H1 (cell line): ENCODE measurements at regions not wholly inside any gene's neighbourhood (a gene's known extent, or its start where the extent isn't known, plus 50 kb on each side); places are given as distances from the start of the nearest gene placed in this dataset.

Experiments used
- CTCF ChIA-PET: fragments of 300-600 bp; sonication (Branson Sonifier 250); formaldehyde crosslinking; loops from one replicate; lab custom pipeline; 2021; ENCODE audit not compliant: partially characterized antibody; lab: Charles Lee
- POLR2A ChIA-PET: fragments of 300-600 bp; sonication (Branson Sonifier 250); formaldehyde crosslinking; loops from one replicate; lab custom pipeline; 2021; ENCODE audit warnings: inconsistent platforms; ENCODE audit not compliant: partially characterized antibody; lab: Charles Lee
- DNase-seq, 2 experiments: peaks; one replicate each; pipeline versions ENCODE4 v3.0.0 to v3.0.0-alpha.2; 2010 to 2022; ENCODE audit warnings: low spot score in 2 of 2, low read depth in 1 of 2, mixed read lengths in 1 of 2
- FAIRE-seq: peaks from 2 replicates; lab custom pipeline; 2011; peaks lifted over from hg19 to GRCh38; lab: Jason Lieb, UNC
- H2AFZ ChIP-seq: 2 replicates; pipeline ENCODE4 v1.8.1; 2012; ENCODE audit warnings: low read length, inconsistent platforms
- H2AK5ac ChIP-seq: 2 replicates; pipeline ENCODE4 v1.6.1; 2013; ENCODE audit warnings: low read depth, low read length
- H2BK120ac ChIP-seq: replicated peaks from 2 replicates; pipeline ENCODE3; 2013; ENCODE audit warnings: low read depth, low read length, inconsistent platforms
- H2BK12ac ChIP-seq: 2 replicates; pipeline ENCODE4 v1.6.1; 2013; ENCODE audit warnings: low read depth, low read length
- H2BK15ac ChIP-seq: 2 replicates; pipeline ENCODE4 v1.6.1; 2013; ENCODE audit warnings: low read length
- H2BK20ac ChIP-seq: 2 replicates; pipeline ENCODE4 v1.6.1; 2013; ENCODE audit warnings: low read length
- H2BK5ac ChIP-seq: 2 replicates; pipeline ENCODE4 v1.6.1; 2013; ENCODE audit warnings: low read depth, low read length
- H3K14ac ChIP-seq: 2 replicates; pipeline ENCODE4 v1.6.1; 2013; ENCODE audit warnings: inconsistent platforms; ENCODE audit not compliant: insufficient read length
- H3K18ac ChIP-seq: 2 replicates; pipeline ENCODE4 v1.6.1; 2013; ENCODE audit warnings: low read length; ENCODE audit errors: extremely low read depth
- H3K23ac ChIP-seq: 2 replicates; pipeline ENCODE4 v1.6.1; 2013; ENCODE audit warnings: inconsistent platforms; ENCODE audit not compliant: insufficient read length
- H3K23me2 ChIP-seq: 2 replicates; pipeline ENCODE4 v1.6.1; 2013; ENCODE audit warnings: low read depth, low read length
- H3K27ac ChIP-seq: 2 replicates; pipeline ENCODE4 v1.6.1; 2011; ENCODE audit warnings: low read depth, low read length, inconsistent platforms
- H3K27me3 ChIP-seq, 4 experiments: replicated peaks in 1 of 4; 1 replicate in 1 of 4; 2 replicates in 3 of 4; pipeline versions ENCODE4 v1.6.1 to v1.8.1; 2011 to 2013; ENCODE audit warnings: low read length in 3 of 4, mild to moderate bottlenecking in 3 of 4, inconsistent platforms in 2 of 4, mixed read lengths in 2 of 4, moderate library complexity in 1 of 4; ENCODE audit not compliant: control insufficient read depth in 3 of 4, insufficient read depth in 3 of 4; ENCODE audit errors: extremely low read depth in 1 of 4
- H3K36me3 ChIP-seq, 4 experiments: 2 replicates each; pipeline versions ENCODE4 v1.6.1 to v1.8.1; 2011 to 2013; ENCODE audit warnings: mild to moderate bottlenecking in 4 of 4, low read length in 3 of 4, moderate library complexity in 2 of 4, control low read depth in 1 of 4, inconsistent platforms in 1 of 4; ENCODE audit not compliant: insufficient read depth in 4 of 4, control insufficient read depth in 2 of 4
- H3K4ac ChIP-seq: replicated peaks from 2 replicates; pipeline ENCODE3; 2013; ENCODE audit warnings: low read length, low read depth, mixed read lengths, inconsistent platforms; ENCODE audit not compliant: insufficient read length
- H3K4me1 ChIP-seq, 4 experiments: replicated peaks in 1 of 4; 1 replicate in 1 of 4; 2 replicates in 3 of 4; pipeline versions ENCODE4 v1.6.1 to v1.8.1; 2011 to 2013; ENCODE audit warnings: low read length in 3 of 4, inconsistent platforms in 2 of 4, mixed read lengths in 1 of 4; ENCODE audit not compliant: insufficient read depth in 4 of 4, control insufficient read depth in 3 of 4
- H3K4me2 ChIP-seq, 2 experiments: 2 replicates each; pipeline versions ENCODE4 v1.6.1 to v1.8.1; 2011 to 2013; ENCODE audit warnings: low read depth in 2 of 2, low read length in 2 of 2, control low read depth in 1 of 2, inconsistent platforms in 1 of 2, mild to moderate bottlenecking in 1 of 2; ENCODE audit not compliant: insufficient read depth in 1 of 2
- H3K4me3 ChIP-seq, 4 experiments: fragments of 200-600, 300-600 bp in 1 of 4; sonication (generic), shearing (Covaris generic), sonication (Bioruptor Twin) in 1 of 4; 2 replicates each; pipeline versions ENCODE4 v1.5.1 to v1.8.1; 2011 to 2016; ENCODE audit warnings: low read length in 4 of 4, low read depth in 3 of 4, control low read depth in 2 of 4, inconsistent platforms in 2 of 4, mild to moderate bottlenecking in 2 of 4, mixed read lengths in 1 of 4, moderate library complexity in 1 of 4; ENCODE audit not compliant: insufficient read depth in 2 of 4; ENCODE audit errors: extremely low read depth in 1 of 4
- H3K56ac ChIP-seq: replicated peaks from 2 replicates; pipeline ENCODE3; 2013; ENCODE audit warnings: low read depth, mild to moderate bottlenecking, mixed read lengths, low read length, inconsistent platforms; ENCODE audit not compliant: insufficient read length
- H3K79me1 ChIP-seq: 2 replicates; pipeline ENCODE4 v1.6.1; 2013; ENCODE audit warnings: low read depth, low read length, control low read depth
- H3K79me2 ChIP-seq, 2 experiments: 2 replicates each; pipeline versions ENCODE4 v1.6.1 to v1.8.1; 2012 to 2013; ENCODE audit warnings: low read length in 2 of 2, mild to moderate bottlenecking in 2 of 2, inconsistent platforms in 1 of 2; ENCODE audit not compliant: insufficient read depth in 2 of 2, control insufficient read depth in 1 of 2
- H3K9ac ChIP-seq, 4 experiments: replicated peaks in 1 of 4; 1 replicate in 1 of 4; 2 replicates in 3 of 4; pipeline versions ENCODE4 v1.6.1 to v1.8.1; 2011 to 2013; ENCODE audit warnings: low read depth in 3 of 4, low read length in 3 of 4, control low read depth in 2 of 4, mild to moderate bottlenecking in 2 of 4, moderate library complexity in 2 of 4, inconsistent platforms in 1 of 4; ENCODE audit errors: extremely low read depth in 1 of 4
- H3K9me3 ChIP-seq, 2 experiments: 2 replicates each; pipeline versions ENCODE4 v1.6.1 to v1.8.1; 2012 to 2013; ENCODE audit warnings: mild to moderate bottlenecking in 2 of 2, moderate library complexity in 2 of 2, control low read depth in 1 of 2, inconsistent platforms in 1 of 2, low read depth in 1 of 2, low read length in 1 of 2, mixed read lengths in 1 of 2; ENCODE audit not compliant: insufficient read depth in 2 of 2
- H4K20me1 ChIP-seq, 2 experiments: replicated peaks in 1 of 2; 2 replicates each; pipeline versions ENCODE3 to v1.8.1; 2011 to 2013; ENCODE audit warnings: inconsistent platforms in 2 of 2, low read length in 2 of 2, mild to moderate bottlenecking in 1 of 2; ENCODE audit not compliant: insufficient read depth in 2 of 2, control insufficient read depth in 1 of 2
- H4K5ac ChIP-seq: 2 replicates; pipeline ENCODE4 v1.6.1; 2013; ENCODE audit warnings: low read length, low read depth, mixed read lengths, inconsistent platforms; ENCODE audit not compliant: insufficient read length
- H4K8ac ChIP-seq: 2 replicates; pipeline ENCODE4 v1.8.0; 2013; ENCODE audit warnings: mild to moderate bottlenecking, moderate library complexity, low read length, inconsistent platforms; ENCODE audit not compliant: insufficient read depth; ENCODE audit errors: extremely low read depth
- H4K91ac ChIP-seq: replicated peaks from 2 replicates; pipeline ENCODE3; 2013; ENCODE audit warnings: low read length, mixed read lengths, inconsistent platforms; ENCODE audit not compliant: insufficient read length
- POLR2AphosphoS5 ChIP-seq: IDR thresholded peaks from 2 replicates; pipeline ENCODE4 v1.6.1; 2011; ENCODE audit warnings: low read depth, low read length
- SUZ12 ChIP-seq: fragments of 200-600 bp; sonication (generic); IDR thresholded peaks from 2 replicates; pipeline ENCODE4 v1.6.1; 2012; ENCODE audit warnings: mild to moderate bottlenecking, inconsistent platforms, low read length, moderate library complexity, mixed read lengths
- WGBS, 2 experiments: shearing (Covaris generic) in 1 of 2; methylation state at CpG; one replicate each; pipeline versions ENCODE4 v1.1.6 to v1.1.7; 2013 to 2015; ENCODE audit warnings: low lambda C conversion rate in 2 of 2, mixed read lengths in 2 of 2, inconsistent platforms in 1 of 2, low coverage in 1 of 2, missing lambda C conversion rate in 1 of 2; ENCODE audit not compliant: insufficient replicate concordance in 2 of 2, insufficient coverage in 1 of 2, insufficient read length in 1 of 2; ENCODE audit errors: extremely low coverage in 1 of 2, missing lambda C conversion rate in 1 of 2; 5-methylcytosine and 5-hydroxymethylcytosine counted together

- H3K27me3 ChIP-seq = no peaks in the 10 kb centered on the region
- no peak overlapping the region for H2AFZ ChIP-seq
- no peak overlapping the region for H2BK20ac ChIP-seq
- H2BK5ac ChIP-seq = no peak overlapping the region
- no peak overlapping the region for H2BK15ac ChIP-seq
- H4K20me1 ChIP-seq = no peaks in the 10 kb centered on the region
- WGBS, 2 experiments = 83% methylated on average over 7 of the region's 7 CpGs; no CpG with 5 or more reads in 1 of the 2 experiments
- DNase-seq (no peak), FAIRE-seq (no peak)
- H3K4ac ChIP-seq = no peak overlapping the region
- no peaks in the 10 kb centered on the region for H3K23me2 ChIP-seq
- no peak overlapping the region for H3K9ac ChIP-seq
- H4K5ac ChIP-seq = no peak overlapping the region
- H3K4me3 ChIP-seq = no peak overlapping the region
- H3K56ac ChIP-seq = no peak overlapping the region
- no peaks in the 10 kb centered on the region for H3K79me2 ChIP-seq
- no peaks in the 10 kb centered on the region for H3K9me3 ChIP-seq
- no peak overlapping the region for H4K91ac ChIP-seq
- no peak overlapping the region for H3K4me2 ChIP-seq
- TF ChIP-seq POLR2AphosphoS5 = no peak
- no peak for TF ChIP-seq SUZ12
- H2AK5ac ChIP-seq = no peak overlapping the region
- H2BK120ac ChIP-seq = no peak overlapping the region
- no peak overlapping the region for H3K18ac ChIP-seq
- POLR2A ChIA-PET = no interaction called here
- no peak overlapping the region for H3K23ac ChIP-seq
- no peak overlapping the region for H2BK12ac ChIP-seq
- no peaks in the 10 kb centered on the region for H3K36me3 ChIP-seq
- CTCF ChIA-PET = interaction anchor here (2.7 kb wide), 1 partner anchor 11 kb away, joined by 21 read pairs; no protein-coding TSS in a partner anchor
- no peaks in the 10 kb centered on the region for H3K79me1 ChIP-seq
- no peak overlapping the region for H3K14ac ChIP-seq
- H4K8ac ChIP-seq = no peak overlapping the region
- no peaks in the 10 kb centered on the region for H3K4me1 ChIP-seq
- H3K27ac ChIP-seq = no peak overlapping the region
Measured at GRCh38 chr2:225293638-225294037, 105.9 kb upstream of the NYAP2 start.
